KBM-7 (cell line): ENCODE measurements at regions not wholly inside any gene's neighbourhood (a gene's known extent, or its start where the extent isn't known, plus 50 kb on each side); places are given as distances from the start of the nearest gene placed in this dataset.
"Not testable (repeated sequence)": the region's sequence is repeated elsewhere in the genome, so short reads cannot be mapped to it uniquely, and the experiment has no call there.

Experiments used
- DNase-seq: peaks from one replicate; pipeline ENCODE4 v3.0.0-alpha.2; 2015
- in situ Hi-C: fragments of 300-500 bp; cut with MboI; formaldehyde crosslinking; loops from 2 replicates; pipeline ENCODE4 v1.14.3; 2020; ENCODE audit warnings: low sequenced_read_pairs, low pct_unique_long_range_greater_than_20kb, mixed read lengths

DNA sequence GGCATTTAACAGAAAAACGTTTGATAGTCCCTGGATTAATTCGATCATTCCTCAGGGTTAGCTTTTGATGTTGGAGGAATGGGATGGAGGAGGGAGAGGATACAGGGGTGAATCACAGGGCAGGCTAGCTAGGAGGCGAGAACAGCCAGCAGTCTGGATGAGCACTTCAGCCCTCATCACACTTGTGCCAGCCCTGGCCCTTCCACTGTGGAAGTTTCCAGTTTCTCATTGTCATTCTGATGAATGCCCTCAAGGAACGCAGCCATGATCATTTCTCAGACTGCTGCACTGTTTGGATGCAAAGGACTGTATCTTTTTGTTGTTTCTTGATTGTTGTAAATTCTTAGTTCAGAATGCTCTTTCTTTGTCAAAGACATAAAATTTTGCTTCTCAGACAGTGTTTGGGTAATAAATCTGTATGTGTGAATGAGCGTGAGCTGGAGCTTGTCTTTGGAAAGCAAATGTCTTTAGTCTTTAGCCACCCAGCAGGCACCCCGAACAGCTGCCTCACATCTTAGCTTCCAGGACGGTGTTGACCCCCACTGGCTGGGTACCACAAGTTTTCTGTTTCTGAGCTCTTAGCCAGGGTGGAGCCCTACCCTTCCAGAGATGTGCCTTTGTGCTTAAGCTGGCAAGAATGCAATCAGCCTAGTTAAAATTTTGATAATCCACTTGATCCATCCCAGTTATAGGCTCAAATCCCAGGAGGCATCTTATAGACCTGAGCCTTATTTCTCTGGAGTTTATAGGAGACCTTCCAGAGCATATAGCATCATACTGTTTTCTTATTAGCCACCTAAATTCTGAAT is 121.1 kb downstream of the PDCD6IP start:
- no peak for DNase-seq
- in situ Hi-C loops, result loop anchor here (25.0 kb wide), 1 partner anchor 768 kb away; no protein-coding TSS in a partner anchor

DNA sequence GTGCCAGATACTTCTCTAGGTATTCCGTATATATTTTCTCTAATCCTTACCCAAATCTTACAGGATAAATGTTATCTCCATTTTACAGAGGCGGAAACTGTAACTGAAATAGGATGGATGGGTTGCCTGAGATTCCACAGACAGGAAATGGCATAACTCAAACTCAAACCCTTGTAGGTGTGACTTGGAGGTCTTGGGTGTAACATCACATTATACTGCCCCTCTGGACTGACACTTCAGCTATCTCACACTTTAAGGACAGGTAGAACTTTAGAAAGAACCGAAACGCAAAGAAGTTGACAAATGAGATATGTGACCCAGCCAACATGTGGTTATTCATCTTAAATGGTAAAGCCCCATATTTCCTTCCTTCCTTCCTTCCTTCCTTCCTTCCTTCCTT is 122.1 kb downstream of the PDCD6IP start:
- no peak for DNase-seq
- in situ Hi-C loops, result loop anchor here (25.0 kb wide), 1 partner anchor 767 kb away; no protein-coding TSS in a partner anchor

GRCh38 chr3:33921608-33922007 is 123.2 kb downstream of the PDCD6IP start:
- in situ Hi-C loops, result loop anchor here (25.0 kb wide), 1 partner anchor 766 kb away; no protein-coding TSS in a partner anchor
- DNase-seq, result no peak

DNA sequence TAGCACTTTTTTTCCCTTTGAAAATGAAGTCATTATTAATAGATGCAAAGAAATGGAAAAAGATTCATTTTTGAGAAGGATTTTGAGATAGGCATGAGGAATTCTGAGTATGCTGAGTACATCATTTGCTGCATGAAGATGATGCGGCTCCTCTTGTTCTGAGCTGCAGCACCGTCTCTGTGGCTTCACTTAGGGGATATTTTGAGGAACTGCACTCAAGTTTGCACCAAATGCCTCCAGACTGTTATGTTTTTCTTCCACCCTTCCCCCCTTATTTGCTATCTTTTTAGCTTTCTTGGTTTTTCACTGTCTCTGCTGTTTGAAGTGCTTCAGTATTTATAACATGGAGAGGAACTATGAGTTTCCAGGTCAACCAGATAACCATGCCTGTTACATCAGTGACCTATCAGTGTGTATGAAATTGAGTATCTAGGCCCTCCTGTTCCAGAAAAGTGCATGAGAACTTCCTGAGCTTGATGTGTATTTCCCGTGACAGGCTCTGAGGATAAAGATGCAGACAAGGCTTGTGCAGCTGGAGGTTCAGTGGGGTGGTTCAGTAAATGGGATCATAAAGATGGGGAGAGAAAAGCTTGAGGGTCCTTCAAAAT is 128.7 kb downstream of the PDCD6IP start:
- DNase-seq, result peak; percentile 11
- in situ Hi-C loops, result no loop called here

DNA sequence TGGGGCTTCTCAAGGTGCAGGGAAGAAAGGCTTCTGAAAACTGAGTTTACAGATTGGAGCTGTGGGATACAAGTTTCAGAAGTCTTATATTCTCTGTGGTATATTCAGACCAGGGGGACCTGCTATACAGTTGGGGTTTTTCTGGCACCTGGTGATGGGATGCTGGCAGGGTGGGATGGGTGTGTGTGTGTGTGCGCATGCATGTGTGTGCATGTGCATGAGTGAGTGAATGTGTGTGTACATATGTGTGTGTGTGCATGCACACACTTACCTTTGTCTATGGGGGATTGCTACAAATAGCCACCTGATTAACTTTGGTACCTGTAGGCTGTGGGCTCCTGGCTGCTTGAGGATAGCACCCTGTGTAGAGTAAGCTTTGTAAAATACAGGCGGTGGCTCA is 131.4 kb downstream of the PDCD6IP start:
- in situ Hi-C loops, result no loop called here
- DNase-seq, result no peak

- no peak for DNase-seq
- in situ Hi-C loops, result no loop called here
Measured at GRCh38 chr3:33931512-33931911, 133.1 kb downstream of the PDCD6IP start.

DNA sequence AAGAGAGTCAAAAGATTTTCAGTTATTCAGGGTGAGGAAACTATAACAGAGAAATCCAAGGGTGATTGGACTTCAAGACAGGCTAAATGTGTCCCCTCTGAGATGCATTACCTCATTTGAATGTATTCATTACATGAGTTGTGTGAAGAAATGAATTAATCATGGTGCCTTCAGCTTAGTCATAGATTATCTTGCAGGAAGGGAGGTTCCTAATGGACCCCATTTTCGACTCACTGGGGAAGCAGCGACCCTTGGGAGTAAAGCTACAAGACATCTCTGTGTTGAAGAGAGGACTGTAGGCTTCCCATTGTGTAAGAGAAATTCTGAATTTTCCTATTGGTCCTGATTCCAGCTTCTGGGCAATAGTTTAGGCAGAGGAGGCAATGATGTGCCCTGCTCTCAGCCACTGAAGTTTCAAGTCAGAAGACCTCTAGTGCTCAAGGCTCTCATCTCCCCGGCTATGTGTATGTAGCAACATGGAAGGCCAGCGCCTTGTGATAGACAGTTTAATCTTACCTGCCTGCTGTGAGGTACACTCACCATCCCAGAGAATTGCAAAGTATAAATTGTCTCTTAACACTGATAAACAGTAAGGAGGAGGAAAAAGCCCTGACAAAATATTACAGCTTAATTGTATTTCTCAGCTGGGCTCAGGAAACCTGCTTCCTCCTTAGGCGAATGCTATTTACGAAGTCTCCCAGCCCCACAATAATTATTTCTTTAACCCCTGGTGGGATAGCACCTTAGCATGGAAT is 133.8 kb downstream of the PDCD6IP start:
- no peak for DNase-seq
- in situ Hi-C loops, result no loop called here

- no peak for DNase-seq
- in situ Hi-C loops, result no loop called here
Measured at GRCh38 chr3:33936171-33936920, 137.9 kb downstream of the PDCD6IP start.

- in situ Hi-C loops, result no loop called here
- DNase-seq, result no peak
Measured at GRCh38 chr3:33936921-33937525, 138.6 kb downstream of the PDCD6IP start.

DNA sequence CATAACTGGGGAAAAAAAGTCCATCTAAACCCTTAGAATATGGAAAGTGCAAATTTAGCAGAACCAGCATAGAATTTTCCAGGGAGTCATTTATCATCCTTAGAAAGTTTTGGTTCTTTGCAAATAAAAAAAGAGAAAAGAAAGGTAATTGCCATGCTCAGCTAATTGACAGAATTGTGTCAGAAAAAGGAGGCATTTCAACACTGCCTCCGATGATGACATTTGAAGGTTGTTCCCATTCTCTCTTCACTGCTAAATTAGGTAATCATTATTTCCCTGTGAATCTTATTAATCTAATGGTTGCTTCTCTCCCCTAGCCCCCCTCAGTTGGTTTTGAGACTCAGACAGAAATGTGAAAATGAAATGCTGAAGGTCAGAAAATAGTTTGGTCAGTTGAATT is 139.2 kb downstream of the PDCD6IP start:
- DNase-seq, result no peak
- in situ Hi-C loops, result no loop called here

- in situ Hi-C loops, result no loop called here
- no peak for DNase-seq
Measured at GRCh38 chr3:33940149-33940548, 141.7 kb downstream of the PDCD6IP start.

GRCh38 chr3:33940736-33941135 is 142.3 kb downstream of the PDCD6IP start:
- in situ Hi-C loops, result no loop called here
- DNase-seq, result no peak

DNA sequence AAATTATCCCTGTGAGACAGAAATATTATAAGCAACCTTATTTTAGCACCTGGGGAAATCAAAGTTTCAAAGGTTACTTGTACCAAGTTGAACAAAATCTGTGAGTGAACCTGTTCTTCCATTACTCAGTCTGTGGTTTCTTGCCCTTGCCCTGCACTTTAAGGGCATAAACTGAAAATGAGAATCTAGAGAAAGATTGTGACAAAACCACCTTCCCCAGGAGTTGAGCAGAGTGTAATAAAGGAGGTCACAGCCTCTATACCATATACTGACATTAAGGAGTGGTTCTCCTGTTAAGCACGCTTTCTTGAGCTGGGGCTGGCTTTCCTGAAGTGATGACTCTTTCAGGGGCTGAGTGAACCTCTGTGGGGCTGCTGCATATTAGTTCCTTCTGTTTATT is 143.4 kb downstream of the PDCD6IP start:
- no peak for DNase-seq
- in situ Hi-C loops, result no loop called here

DNA sequence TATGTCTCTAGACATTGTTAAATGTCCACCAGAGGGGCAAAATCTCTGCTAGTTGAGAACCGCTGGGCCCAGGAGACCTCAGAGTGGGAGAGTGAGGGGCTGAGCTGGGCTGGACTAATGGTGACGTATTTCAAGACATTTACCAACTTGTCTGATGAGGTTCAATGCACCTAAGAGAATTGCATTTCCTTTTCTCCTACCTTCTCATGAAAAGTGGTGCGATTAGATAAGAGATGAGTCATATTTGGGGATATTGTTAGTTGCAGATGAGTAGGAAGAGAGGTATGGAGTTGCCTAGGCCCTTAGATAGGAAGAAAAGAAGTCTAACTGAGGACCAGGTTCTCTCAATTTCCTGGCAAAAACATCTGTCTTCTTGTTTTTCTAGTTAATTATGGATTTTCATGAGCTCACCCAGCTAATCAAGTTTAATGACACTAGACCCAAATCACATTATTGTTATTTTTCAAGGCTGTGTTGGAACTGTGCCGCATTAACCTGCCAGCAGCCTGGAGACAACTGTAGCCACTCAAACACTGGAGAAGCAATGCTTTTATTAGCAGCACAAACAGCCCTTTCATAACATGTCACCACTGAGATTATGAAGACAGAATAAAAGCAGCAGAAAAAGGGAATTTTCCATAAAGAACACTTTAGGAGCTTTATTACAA is 144.2 kb downstream of the PDCD6IP start:
- no peak for DNase-seq
- in situ Hi-C loops, result no loop called here

DNA sequence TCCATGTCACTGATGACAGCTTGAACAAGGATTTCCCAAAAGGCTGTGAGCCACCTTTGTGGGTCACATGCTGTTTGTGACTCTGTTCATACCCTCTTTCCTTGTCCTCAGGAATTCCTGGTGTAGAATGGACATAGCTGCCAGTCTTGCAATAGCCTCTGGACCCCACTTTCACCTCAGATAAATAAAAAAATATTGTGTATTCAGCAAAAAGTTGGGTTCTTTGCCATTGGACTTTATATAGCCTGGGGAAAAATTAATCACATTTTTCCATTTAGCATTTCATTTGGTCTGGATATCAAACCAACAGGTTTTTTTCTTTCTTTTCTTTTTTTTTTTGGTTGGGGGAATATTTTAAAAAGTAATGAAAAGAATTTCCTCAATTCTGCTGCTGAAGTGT is 144.8 kb downstream of the PDCD6IP start:
- DNase-seq, result no peak
- in situ Hi-C loops, result no loop called here

DNA sequence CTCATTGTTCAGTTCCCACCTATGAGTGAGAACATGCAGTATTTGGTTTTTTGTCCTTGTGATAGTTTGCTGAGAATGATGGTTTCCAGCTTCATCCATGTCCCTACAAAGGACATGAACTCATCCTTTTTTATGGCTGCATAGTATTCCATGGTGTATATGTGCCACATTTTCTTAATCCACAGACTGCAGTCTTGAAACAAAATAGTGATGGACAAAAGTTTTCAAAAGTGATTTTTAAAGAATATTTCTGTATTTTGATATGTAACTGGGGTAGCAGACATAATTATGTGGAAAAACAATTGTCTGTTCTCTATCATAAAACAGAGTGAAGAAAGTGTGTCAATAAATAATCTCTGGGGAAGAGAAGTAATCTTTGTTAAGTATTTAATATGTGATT is 148.2 kb downstream of the PDCD6IP start:
- DNase-seq, in situ Hi-C loops: not testable (repeated sequence)

DNA sequence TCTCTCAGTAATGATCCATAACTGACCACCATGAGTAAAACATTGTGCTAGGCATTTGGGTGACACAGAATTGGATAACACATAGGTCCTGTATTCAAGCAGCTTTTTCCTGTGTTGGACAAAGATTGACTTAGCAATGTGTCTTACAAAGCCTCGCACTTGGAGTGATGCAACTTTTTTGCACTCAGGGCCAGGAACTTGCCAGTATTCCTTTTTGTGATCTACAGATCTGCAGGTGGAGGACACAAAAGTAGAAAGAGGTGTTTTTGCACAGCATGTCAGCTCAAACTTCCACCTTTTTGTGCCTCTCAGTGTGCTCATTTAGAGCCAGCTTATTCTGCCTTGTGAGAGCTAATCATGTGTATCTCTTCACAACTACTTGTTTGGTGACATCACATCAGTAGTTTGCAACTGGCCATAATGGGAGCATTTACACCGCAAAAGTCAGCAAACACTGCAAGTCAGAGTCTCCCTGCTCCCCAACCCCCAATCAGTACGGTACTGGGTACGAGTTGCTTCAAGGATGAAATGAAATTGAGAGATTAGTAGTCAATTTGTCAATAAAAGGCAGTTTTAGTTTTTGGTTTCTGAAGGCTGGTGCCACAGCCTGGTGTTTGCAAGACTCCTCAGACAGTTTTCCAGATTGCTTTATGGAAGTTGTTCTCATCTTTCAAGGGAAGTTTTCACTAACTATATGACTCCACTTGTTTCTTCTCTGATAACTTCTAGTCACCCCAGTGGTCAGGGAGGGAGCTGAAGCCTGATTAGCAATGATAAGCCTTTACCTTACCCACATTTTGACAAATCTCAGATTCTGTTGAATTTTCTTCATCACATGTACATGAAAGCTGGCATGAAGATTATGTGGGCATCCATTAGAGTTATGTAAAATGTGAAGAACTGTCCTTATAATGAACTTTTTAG is 149.1 kb downstream of the PDCD6IP start:
- DNase-seq, result no peak
- in situ Hi-C loops, result no loop called here
